Pancreas (tissue), 10 donors: ENCODE measurements at regions not wholly inside any gene's neighbourhood (a gene's known extent, or its start where the extent isn't known, plus 50 kb on each side); places are given as distances from the start of the nearest gene placed in this dataset.
A peak's percentile ranks its signal among the peaks of the same experiment; 100 is the strongest.
"Not testable (repeated sequence)": the region's sequence is repeated elsewhere in the genome, so short reads cannot be mapped to it uniquely, and the experiment has no call there.

Source experiments
- ATAC-seq, 4 donors: fragments of 200-7000 bp; cut with Tn5 transposase; one replicate each; pipeline versions ENCODE4 v1.8.0 to v1.9.1; 2020; ENCODE audit warnings: mild to moderate bottlenecking in 4 of 4, moderate library complexity in 4 of 4
- DNase-seq, 6 donors: peaks; one replicate each; pipeline ENCODE4 v3.0.0-alpha.2; 2020
- FAIRE-seq: peaks from 2 replicates; lab custom pipeline; 2012; peaks lifted over from hg19 to GRCh38; lab: Jason Lieb, UNC
- H3K27ac ChIP-seq, 4 donors: fragments of 200-600 bp; sonication (generic); 1 replicate in 3 of 4; 2 replicates in 1 of 4; pipeline versions ENCODE4 v1.5.0 to v1.8.0; 2020
- H3K27me3 ChIP-seq, 4 donors: fragments of 200-600 bp; one replicate each; pipeline ENCODE4 v1.8.0; 2021
- H3K36me3 ChIP-seq, 3 donors: fragments of 200-600 bp; sonication (generic) in 1 of 3; one replicate each; pipeline versions ENCODE4 v1.5.0 to v1.8.0; 2020 to 2021
- H3K4me1 ChIP-seq, 3 donors: fragments of 200-600 bp; one replicate each; pipeline ENCODE4 v1.8.0; 2021
- H3K4me3 ChIP-seq, 4 donors: fragments of 200-600 bp; sonication (generic) in 2 of 4; one replicate each; pipeline versions ENCODE4 v1.5.0 to v1.8.0; 2020 to 2021
- H3K9me3 ChIP-seq, 4 donors: fragments of 200-600 bp; one replicate each; pipeline ENCODE4 v1.8.0; 2021
- CTCF ChIP-seq, 4 donors: fragments of 200-600 bp; sonication (generic) in 3 of 4; IDR thresholded peaks; one replicate each; pipeline versions ENCODE4 v1.5.0 to v1.8.0; 2021; ENCODE audit warnings: antibody characterized with exemption in 4 of 4
- WGBS, 2 donors: extraction: QIAGEN DNeasy Blood & Tissue Kit; methylation state at CpG; one replicate each; pipeline ENCODE4 v1.1.7; 2013; 5-methylcytosine and 5-hydroxymethylcytosine counted together
- intact Hi-C, 3 donors: fragments of 100-400 bp; cut with DNase I; formaldehyde crosslinking; loops; one replicate each; pipeline versions ENCODE4 v1.11.1 to v1.14.2; 2022
- donor health status: healthy with polysubstance abuse.
- donor health status: DM: no; HTN: no; CAD: no; lungs with moderate emphysema.
- donor health status: DM: no; HTN: no; CAD: no.
- donor health status: control.
- donor health status: control.
- donor health status: Bipolar disorder and iron deficiency.
- donor health status: DM: yes; HTN: yes; CAD: no.
- donor health status: DM: no; HTN: no; CAD: no.
- donor health status: DM: no; HTN: no; CAD: no.
- donor health status: DM: yes; HTN: yes; CAD: no.

GRCh38 chr1:219413536-219413935, 199.4 kb downstream of the ZC3H11B start:
- H3K4me1 ChIP-seq, result no peaks in the 10 kb centered on the region
- DNase-seq (no peak), ATAC-seq (peak; percentile 43 to 80 (median 64)), FAIRE-seq (no peak)
- intact Hi-C loops, result no loop called here
- no peaks in the 10 kb centered on the region for H3K9me3 ChIP-seq
- no peaks in the 10 kb centered on the region for H3K27me3 ChIP-seq
- no peaks in the 10 kb centered on the region for H3K36me3 ChIP-seq
- H3K27ac ChIP-seq, result no peak overlapping the region
- TF ChIP-seq CTCF (IDR thresholded peaks at IDR 0.05), result no peak
- 20 to 42% methylated on average over 1 of the region's 1 CpG for WGBS, 2 donors
- no peak overlapping the region for H3K4me3 ChIP-seq

GRCh38 chr1:219412772-219413171, 200.1 kb downstream of the ZC3H11B start:
- no peak for DNase-seq
- Histone ChIP-seq H3K27ac (no peak overlapping the region), H3K36me3 (no peaks in the 10 kb centered on the region), H3K4me1 (no peaks in the 10 kb centered on the region), H3K4me3 (no peak overlapping the region), H3K9me3 (no peaks in the 10 kb centered on the region), H3K27me3 (no peaks in the 10 kb centered on the region)
- TF ChIP-seq CTCF (IDR thresholded peaks at IDR 0.05), result no peak
- no peak for FAIRE-seq
- ATAC-seq, result no peak
- intact Hi-C loops, result no loop called here
- 89 to 92% methylated on average over 3 of the region's 3 CpGs for WGBS, 2 donors

- FAIRE-seq, H3K4me3 ChIP-seq, H3K27me3 ChIP-seq, H3K4me1 ChIP-seq, ATAC-seq, intact Hi-C loops, H3K36me3 ChIP-seq, H3K9me3 ChIP-seq, H3K27ac ChIP-seq: not testable (repeated sequence)
- peak in 1 of 6 donors; percentile 37 for DNase-seq
- 96 to 100% methylated on average over 7 to 20 of the region's 22 CpGs for WGBS, 2 donors
Measured at GRCh38 chr1:219410721-219411120, 202.2 kb downstream of the ZC3H11B start.

- Histone ChIP-seq H3K4me1 (peaks cover 0 to 12% (median 0%) of the 10 kb centered on the region in 3 donors), H3K9me3 (no peaks in the 10 kb centered on the region), H3K27ac (no peak overlapping the region), H3K27me3 (no peaks in the 10 kb centered on the region), H3K36me3 (no peaks in the 10 kb centered on the region), H3K4me3 (no peak overlapping the region)
- TF ChIP-seq CTCF (IDR thresholded peaks at IDR 0.05), result no peak
- no peak for DNase-seq
- intact Hi-C loops, result no loop called here
- FAIRE-seq, result no peak
- WGBS, 2 donors, result 80 to 88% methylated on average over 6 of the region's 6 CpGs
- ATAC-seq, result no peak
Measured at GRCh38 chr1:219405531-219406331, 207.2 kb downstream of the ZC3H11B start.

- peaks cover 0 to 12% (median 0%) of the 10 kb centered on the region in 3 donors for H3K4me1 ChIP-seq
- no peak overlapping the region for H3K27ac ChIP-seq
- no peaks in the 10 kb centered on the region for H3K27me3 ChIP-seq
- FAIRE-seq, result no peak
- no peak for TF ChIP-seq CTCF (IDR thresholded peaks at IDR 0.05)
- H3K36me3 ChIP-seq, result no peaks in the 10 kb centered on the region
- intact Hi-C loops, result no loop called here
- no peaks in the 10 kb centered on the region for H3K9me3 ChIP-seq
- no peak for DNase-seq
- no peak for ATAC-seq
- WGBS, 2 donors, result 87% methylated on average over 1 of the region's 1 CpG
- H3K4me3 ChIP-seq, result no peak overlapping the region
Measured at GRCh38 chr1:219404629-219405028, 208.3 kb downstream of the ZC3H11B start.
